Raji (cell line): ENCODE measurements at regions not wholly inside any gene's neighbourhood (a gene's known extent, or its start where the extent isn't known, plus 50 kb on each side); places are given as distances from the start of the nearest gene placed in this dataset.

Experiments
- POLR2A ChIP-seq: IDR thresholded peaks from 2 replicates; pipeline ENCODE4 v1.6.1; 2011; ENCODE audit warnings: low read depth, low read length, control low read depth; ENCODE audit not compliant: insufficient read depth

GRCh38 chr4:112896609-112897190 is 152.8 kb upstream of the ANK2 start:
- no peak for TF ChIP-seq POLR2A

GRCh38 chr4:112897543-112897942 is 151.9 kb upstream of the ANK2 start:
- no peak for TF ChIP-seq POLR2A

GRCh38 chr4:112898357-112899141 is 150.9 kb upstream of the ANK2 start:
- no peak for TF ChIP-seq POLR2A

GRCh38 chr4:112900416-112900815 is 149.0 kb upstream of the ANK2 start:
- TF ChIP-seq POLR2A, result no peak

- no peak for TF ChIP-seq POLR2A
Observed at GRCh38 chr4:112901962-112902411, 147.5 kb upstream of the ANK2 start.

- TF ChIP-seq POLR2A, result no peak
Observed at GRCh38 chr4:112905728-112906127, 143.7 kb upstream of the ANK2 start.

GRCh38 chr4:112908511-112908910 is 140.9 kb upstream of the ANK2 start:
- TF ChIP-seq POLR2A, result no peak

GRCh38 chr4:112910109-112910736 is 139.2 kb upstream of the ANK2 start:
- no peak for TF ChIP-seq POLR2A

- TF ChIP-seq POLR2A, result no peak
Observed at GRCh38 chr4:112916868-112917267, 132.6 kb upstream of the ANK2 start.

GRCh38 chr4:112923516-112923915 is 125.9 kb upstream of the ANK2 start:
- no peak for TF ChIP-seq POLR2A

- no peak for TF ChIP-seq POLR2A
Observed at GRCh38 chr4:112926819-112927218, 122.6 kb upstream of the ANK2 start.

- no peak for TF ChIP-seq POLR2A
Observed at GRCh38 chr4:112927544-112927943, 121.9 kb upstream of the ANK2 start.

- TF ChIP-seq POLR2A, result no peak
Observed at GRCh38 chr4:112931001-112931400, 118.5 kb upstream of the ANK2 start.

GRCh38 chr4:112933790-112934189 is 115.7 kb upstream of the ANK2 start:
- no peak for TF ChIP-seq POLR2A

GRCh38 chr4:112938461-112939058 is 110.9 kb upstream of the ANK2 start:
- no peak for TF ChIP-seq POLR2A

- no peak for TF ChIP-seq POLR2A
Observed at GRCh38 chr4:112939901-112940300, 109.6 kb upstream of the ANK2 start.
